ENCODE measurements at regions not wholly inside any gene's neighbourhood (a gene's known extent, or its start where the extent isn't known, plus 50 kb on each side); places are given as distances from the start of the nearest gene placed in this dataset.

DNA sequence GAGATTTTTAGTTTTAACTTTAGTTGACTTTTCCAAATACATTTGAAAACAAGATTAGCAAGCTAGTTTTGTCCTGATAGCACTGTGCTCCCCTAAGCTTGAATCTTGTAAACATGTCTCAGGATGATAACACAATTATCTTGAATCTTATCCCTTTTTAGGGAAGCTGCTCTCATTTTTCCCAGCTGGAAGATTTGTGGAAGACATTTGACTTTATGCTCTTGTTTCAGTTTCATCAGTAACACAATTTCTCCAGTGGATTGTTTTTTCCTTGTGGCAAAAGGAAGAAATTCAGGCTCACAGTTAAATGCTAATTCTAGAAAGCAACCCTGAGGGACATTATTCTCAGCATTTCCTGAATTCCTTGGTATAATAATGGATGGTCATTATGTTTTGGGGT is 88.8 kb downstream of the CDC7 start:
- intact Hi-C loops (cut with micrococcal nuclease), result no loop called here
- Mint-ChIP-seq H3K27ac (no peak overlapping the region), H3K4me3 (no peak overlapping the region), H3K36me3 (ENCODE audit: low read depth) (no peaks in the 10 kb centered on the region), H3K9me3 (no peaks in the 10 kb centered on the region), H3K4me1 (ENCODE audit: low read depth) (peaks cover 21% of the 10 kb centered on the region), H3K27me3 (peaks cover 5% of the 10 kb centered on the region)
- TF ChIP-seq, protein P1, sequence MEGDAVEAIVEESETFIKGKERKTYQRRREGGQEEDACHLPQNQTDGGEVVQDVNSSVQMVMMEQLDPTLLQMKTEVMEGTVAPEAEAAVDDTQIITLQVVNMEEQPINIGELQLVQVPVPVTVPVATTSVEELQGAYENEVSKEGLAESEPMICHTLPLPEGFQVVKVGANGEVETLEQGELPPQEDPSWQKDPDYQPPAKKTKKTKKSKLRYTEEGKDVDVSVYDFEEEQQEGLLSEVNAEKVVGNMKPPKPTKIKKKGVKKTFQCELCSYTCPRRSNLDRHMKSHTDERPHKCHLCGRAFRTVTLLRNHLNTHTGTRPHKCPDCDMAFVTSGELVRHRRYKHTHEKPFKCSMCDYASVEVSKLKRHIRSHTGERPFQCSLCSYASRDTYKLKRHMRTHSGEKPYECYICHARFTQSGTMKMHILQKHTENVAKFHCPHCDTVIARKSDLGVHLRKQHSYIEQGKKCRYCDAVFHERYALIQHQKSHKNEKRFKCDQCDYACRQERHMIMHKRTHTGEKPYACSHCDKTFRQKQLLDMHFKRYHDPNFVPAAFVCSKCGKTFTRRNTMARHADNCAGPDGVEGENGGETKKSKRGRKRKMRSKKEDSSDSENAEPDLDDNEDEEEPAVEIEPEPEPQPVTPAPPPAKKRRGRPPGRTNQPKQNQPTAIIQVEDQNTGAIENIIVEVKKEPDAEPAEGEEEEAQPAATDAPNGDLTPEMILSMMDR (IDR thresholded peaks at IDR 0.05), result no peak
- ATAC-seq (no peak), DNase-seq (no peak)
- CTCF ChIA-PET, result no interaction called here
- POLR2A ChIA-PET, result interaction anchor here (0.7 kb wide), 1 partner anchor 66 kb away, joined by 3 read pairs; no protein-coding TSS in a partner anchor

DNA sequence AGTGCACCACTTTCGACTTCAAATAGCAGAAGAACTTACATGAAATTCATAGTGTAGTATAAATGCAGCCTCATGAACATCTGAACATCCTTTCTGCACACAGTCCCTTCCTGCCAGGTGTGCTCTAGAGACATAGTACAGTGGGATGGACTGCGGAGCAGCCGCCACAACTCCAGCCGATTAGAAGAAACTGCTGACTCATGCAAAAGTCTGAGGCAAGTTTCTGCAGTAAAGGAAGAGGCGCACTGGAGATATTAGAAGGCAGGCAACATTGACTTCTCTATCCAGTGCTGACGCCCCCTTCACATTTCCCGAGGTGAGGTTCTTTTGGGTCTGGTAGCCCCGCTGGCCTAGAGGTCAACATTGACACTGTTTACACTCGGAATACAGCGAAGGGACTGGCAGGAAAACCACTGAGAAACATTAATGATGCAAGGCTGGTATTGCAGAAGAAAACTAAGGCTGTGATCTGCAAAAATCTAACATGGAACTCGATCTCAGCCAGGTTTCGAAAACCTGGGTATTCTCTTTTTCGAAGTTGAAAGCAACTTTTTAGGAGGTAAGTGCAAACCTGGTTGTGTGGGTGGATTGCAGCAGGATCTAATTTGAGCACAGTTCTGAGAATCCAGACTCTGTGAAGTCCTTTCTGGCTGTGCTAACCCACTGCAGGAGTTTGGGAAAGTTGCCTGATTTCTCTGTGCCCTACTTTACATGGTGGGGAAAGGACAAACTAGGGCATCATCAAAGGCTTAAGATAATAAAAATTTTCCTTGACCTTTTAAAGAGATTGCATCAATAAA is 90.7 kb downstream of the CDC7 start:
- H3K4me1 Mint-ChIP-seq (ENCODE audit: low read depth), result peaks cover 21% of the 10 kb centered on the region
- CTCF ChIA-PET, result interaction anchor here (1.0 kb wide), 1 partner anchor 406 kb away, joined by 3 read pairs; no protein-coding TSS in a partner anchor
- ATAC-seq, result peak; percentile 68
- H3K27me3 Mint-ChIP-seq, result peaks cover 5% of the 10 kb centered on the region
- H3K9me3 Mint-ChIP-seq, result no peaks in the 10 kb centered on the region
- TF ChIP-seq, protein P1 (IDR thresholded peaks at IDR 0.05), result no peak
- intact Hi-C loops (cut with micrococcal nuclease), result loop anchor here (5.0 to 10.0 kb wide), 2 partner anchors 34 to 67 kb away; no protein-coding TSS in a partner anchor
- H3K4me3 Mint-ChIP-seq, result peak overlapping the region; percentile 29
- POLR2A ChIA-PET, result no interaction called here
- peak overlapping the region; percentile 62 for H3K27ac Mint-ChIP-seq
- H3K36me3 Mint-ChIP-seq (ENCODE audit: low read depth), result no peaks in the 10 kb centered on the region
- peak; percentile 24 for DNase-seq

DNA sequence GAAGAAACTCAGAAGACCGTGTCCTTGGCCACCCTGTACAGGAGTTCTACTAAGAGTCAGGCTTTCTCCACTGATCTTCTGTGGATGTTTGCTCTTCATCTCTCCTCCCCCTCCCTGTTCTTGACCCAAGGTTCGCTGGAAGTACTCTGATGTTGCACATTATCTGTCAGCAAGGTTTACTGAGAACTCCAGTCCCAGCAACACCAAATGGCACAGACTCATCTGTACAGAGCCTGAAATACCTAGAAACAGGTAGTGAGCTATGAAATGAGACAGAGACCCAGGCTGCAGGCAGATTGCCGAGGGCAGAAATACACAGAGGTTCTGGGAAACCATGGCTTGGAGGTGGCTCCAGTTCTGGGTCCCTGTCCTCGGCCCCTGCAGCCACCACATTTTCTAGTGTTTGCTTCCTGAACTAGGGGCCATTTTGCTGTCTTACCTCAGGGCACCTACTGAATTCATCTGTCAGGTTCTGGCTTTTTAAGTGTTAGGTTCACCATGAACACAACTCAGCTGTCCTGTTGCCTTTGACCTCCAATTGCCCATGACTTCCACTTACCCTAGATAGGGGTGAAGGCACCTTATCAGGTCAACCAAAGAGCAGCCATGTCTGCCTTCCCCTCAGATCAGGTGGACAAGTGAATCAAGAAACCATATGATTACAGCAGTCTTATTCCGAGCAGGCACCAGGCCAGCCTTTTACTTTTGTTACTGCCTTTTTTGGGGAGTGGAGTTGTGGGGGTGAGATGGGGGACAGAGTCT is 92.2 kb downstream of the CDC7 start:
- no peaks in the 10 kb centered on the region for H3K9me3 Mint-ChIP-seq
- peaks cover 4% of the 10 kb centered on the region for H3K27me3 Mint-ChIP-seq
- intact Hi-C loops (cut with micrococcal nuclease), result loop anchor here (5.0 to 10.0 kb wide), 2 partner anchors 36 to 68 kb away; no protein-coding TSS in a partner anchor
- peak; percentile 45 for ATAC-seq
- peaks cover 21% of the 10 kb centered on the region for H3K4me1 Mint-ChIP-seq (ENCODE audit: low read depth)
- POLR2A ChIA-PET, result no interaction called here
- H3K27ac Mint-ChIP-seq, result no peak overlapping the region
- CTCF ChIA-PET, result no interaction called here
- H3K4me3 Mint-ChIP-seq, result no peak overlapping the region
- H3K36me3 Mint-ChIP-seq (ENCODE audit: low read depth), result no peaks in the 10 kb centered on the region
- TF ChIP-seq, protein P1 (IDR thresholded peaks at IDR 0.05), result no peak
- no peak for DNase-seq

DNA sequence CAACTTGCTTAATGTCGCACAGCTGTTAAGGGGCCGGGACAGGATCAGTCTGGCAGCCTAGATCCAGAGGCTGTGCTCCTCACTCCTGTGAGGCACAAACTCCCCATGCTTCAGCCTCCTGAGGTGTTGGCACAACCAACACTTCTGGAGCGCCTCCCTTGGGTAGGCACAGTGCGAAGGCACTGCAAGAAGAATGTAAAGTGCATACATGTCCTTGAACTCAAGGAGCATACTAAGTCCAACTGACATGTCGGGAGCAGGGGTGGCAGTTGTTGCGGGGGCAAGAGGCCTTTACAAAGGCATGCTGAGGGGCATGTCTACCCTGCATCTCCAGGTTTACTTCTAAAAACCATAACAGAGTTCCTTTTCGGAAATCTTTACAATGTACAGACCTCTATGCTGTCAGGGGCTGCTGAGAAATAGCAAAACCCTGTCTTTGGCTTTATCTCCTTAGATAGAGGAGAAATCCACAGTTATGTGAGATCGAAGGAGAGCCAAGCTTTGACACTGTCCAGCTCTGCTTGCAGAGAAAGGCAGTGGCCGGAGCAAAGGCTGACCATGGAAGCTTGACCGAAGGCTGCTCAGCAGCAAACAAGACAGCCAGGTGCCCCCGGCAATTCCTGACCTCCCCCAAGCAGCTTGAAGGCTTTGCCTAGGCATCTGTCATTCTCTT is 93.9 kb downstream of the CDC7 start:
- no peaks in the 10 kb centered on the region for H3K36me3 Mint-ChIP-seq (ENCODE audit: low read depth)
- no peak for ATAC-seq
- H3K27me3 Mint-ChIP-seq, result peaks cover 2% of the 10 kb centered on the region
- CTCF ChIA-PET, result interaction anchor here (0.9 kb wide), 1 partner anchor 12 kb away, joined by 3 read pairs; no protein-coding TSS in a partner anchor
- H3K4me3 Mint-ChIP-seq, result no peak overlapping the region
- intact Hi-C loops (cut with micrococcal nuclease), result loop anchor here (5.0 to 10.0 kb wide), 2 partner anchors 37 to 70 kb away; no protein-coding TSS in a partner anchor
- peaks cover 21% of the 10 kb centered on the region for H3K4me1 Mint-ChIP-seq (ENCODE audit: low read depth)
- no peak overlapping the region for H3K27ac Mint-ChIP-seq
- no peaks in the 10 kb centered on the region for H3K9me3 Mint-ChIP-seq
- DNase-seq, result no peak
- TF ChIP-seq, protein P1 (IDR thresholded peaks at IDR 0.05), result no peak
- POLR2A ChIA-PET, result no interaction called here

Data from activated CD8-positive, alpha-beta T cell treated with anti-CD3 and anti-CD28 coated beads for 36 hours (primary cell).